ENCODE measurements at regions not wholly inside any gene's neighbourhood (a gene's known extent, or its start where the extent isn't known, plus 50 kb on each side); places are given as distances from the start of the nearest gene placed in this dataset.
"Not testable (repeated sequence)": the region's sequence is repeated elsewhere in the genome, so short reads cannot be mapped to it uniquely, and the experiment has no call there.

DNA sequence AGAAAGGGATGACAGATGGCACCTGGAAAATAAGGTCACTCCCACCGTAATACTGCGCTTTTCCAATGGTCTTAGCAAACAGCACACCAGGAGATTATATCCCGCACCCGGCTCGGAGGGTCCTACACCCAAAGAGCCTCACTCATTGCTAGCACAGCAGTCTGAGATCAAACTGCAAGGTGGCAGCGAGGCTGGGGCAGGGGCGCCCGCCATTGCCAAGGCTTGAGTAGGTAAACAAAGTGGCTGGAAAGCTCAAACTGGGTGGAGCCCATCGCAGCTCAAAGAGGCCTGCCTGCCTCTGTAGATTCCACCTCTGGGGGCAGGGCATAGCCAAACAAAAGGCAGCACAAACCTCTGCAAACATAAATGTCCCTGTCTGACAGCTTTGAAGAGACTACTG, 953.8 kb upstream of the EPHA6 start:
- TF ChIP-seq, protein P1, sequence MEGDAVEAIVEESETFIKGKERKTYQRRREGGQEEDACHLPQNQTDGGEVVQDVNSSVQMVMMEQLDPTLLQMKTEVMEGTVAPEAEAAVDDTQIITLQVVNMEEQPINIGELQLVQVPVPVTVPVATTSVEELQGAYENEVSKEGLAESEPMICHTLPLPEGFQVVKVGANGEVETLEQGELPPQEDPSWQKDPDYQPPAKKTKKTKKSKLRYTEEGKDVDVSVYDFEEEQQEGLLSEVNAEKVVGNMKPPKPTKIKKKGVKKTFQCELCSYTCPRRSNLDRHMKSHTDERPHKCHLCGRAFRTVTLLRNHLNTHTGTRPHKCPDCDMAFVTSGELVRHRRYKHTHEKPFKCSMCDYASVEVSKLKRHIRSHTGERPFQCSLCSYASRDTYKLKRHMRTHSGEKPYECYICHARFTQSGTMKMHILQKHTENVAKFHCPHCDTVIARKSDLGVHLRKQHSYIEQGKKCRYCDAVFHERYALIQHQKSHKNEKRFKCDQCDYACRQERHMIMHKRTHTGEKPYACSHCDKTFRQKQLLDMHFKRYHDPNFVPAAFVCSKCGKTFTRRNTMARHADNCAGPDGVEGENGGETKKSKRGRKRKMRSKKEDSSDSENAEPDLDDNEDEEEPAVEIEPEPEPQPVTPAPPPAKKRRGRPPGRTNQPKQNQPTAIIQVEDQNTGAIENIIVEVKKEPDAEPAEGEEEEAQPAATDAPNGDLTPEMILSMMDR (conservative IDR thresholded peaks at IDR 0.05; ENCODE audit: low read depth, low read length) = not testable (repeated sequence)
- not testable (repeated sequence) for TF ChIP-seq EZH2 (IDR thresholded peaks at IDR 0.05; ENCODE audit: borderline replicate concordance, low read depth, low read length, poor library complexity, severe bottlenecking)

All from A673 (cell line).